Hepatocyte (in vitro differentiated cells): ENCODE measurements at regions not wholly inside any gene's neighbourhood (a gene's known extent, or its start where the extent isn't known, plus 50 kb on each side); places are given as distances from the start of the nearest gene placed in this dataset.

Source experiments
- DNase-seq: peaks from one replicate; pipeline ENCODE4 v3.0.0-alpha.2; 2016; ENCODE audit warnings: low spot score
- H2AFZ ChIP-seq: fragments of 200-600 bp; sonication (generic); 2 replicates; pipeline ENCODE4 v1.6.0; 2016; ENCODE audit warnings: antibody characterized with exemption, mild to moderate bottlenecking
- H3K27ac ChIP-seq: fragments of 200-600 bp; sonication (generic); 2 replicates; pipeline ENCODE4 v1.5.1; 2016; ENCODE audit warnings: mild to moderate bottlenecking
- H3K27me3 ChIP-seq: fragments of 200-600 bp; sonication (generic); 2 replicates; pipeline ENCODE4 v1.6.1; 2016
- H3K36me3 ChIP-seq: fragments of 200-600 bp; sonication (generic); replicated peaks from 2 replicates; pipeline ENCODE4 v1.5.1; 2016; ENCODE audit warnings: low read depth; ENCODE audit not compliant: insufficient read depth
- H3K4me1 ChIP-seq: fragments of 200-600 bp; sonication (generic); 2 replicates; pipeline ENCODE4 v1.5.1; 2016; ENCODE audit warnings: mild to moderate bottlenecking, moderate library complexity; ENCODE audit not compliant: insufficient read depth
- H3K4me2 ChIP-seq: fragments of 200-600 bp; sonication (generic); 2 replicates; pipeline ENCODE4 v1.6.0; 2016
- H3K4me3 ChIP-seq: fragments of 200-600 bp; sonication (generic); 2 replicates; pipeline ENCODE4 v1.5.1; 2016; ENCODE audit warnings: mild to moderate bottlenecking
- H3K79me2 ChIP-seq: fragments of 200-600 bp; sonication (generic); 2 replicates; pipeline ENCODE4 v1.6.0; 2017; ENCODE audit warnings: mild to moderate bottlenecking
- H3K9me2 ChIP-seq: fragments of 200-600 bp; sonication (generic); replicated peaks from 2 replicates; pipeline ENCODE4 v1.6.0; 2017; ENCODE audit warnings: mild to moderate bottlenecking; ENCODE audit not compliant: insufficient read depth
- H3K9me3 ChIP-seq: fragments of 200-600 bp; sonication (generic); 2 replicates; pipeline ENCODE4 v1.5.1; 2016; ENCODE audit warnings: low read depth, mild to moderate bottlenecking
- H4K20me1 ChIP-seq: fragments of 200-600 bp; sonication (generic); 2 replicates; pipeline ENCODE4 v1.6.0; 2016; ENCODE audit warnings: mild to moderate bottlenecking; ENCODE audit not compliant: insufficient read depth, poor library complexity, severe bottlenecking
- CTCF ChIP-seq: fragments of 200-600 bp; sonication (generic); IDR thresholded peaks from 2 replicates; pipeline ENCODE4 v1.5.1; 2016; ENCODE audit warnings: antibody characterized with exemption, mild to moderate bottlenecking; ENCODE audit not compliant: poor library complexity
- EZH2 ChIP-seq: fragments of 200-600 bp; sonication (generic); IDR thresholded peaks from 2 replicates; pipeline ENCODE4 v1.6.1; 2016; ENCODE audit warnings: antibody characterized with exemption, mild to moderate bottlenecking, borderline replicate concordance
- EZH2phosphoT487 ChIP-seq: fragments of 200-600 bp; sonication (generic); IDR thresholded peaks from one replicate; pipeline ENCODE4 v1.6.1; 2018; ENCODE audit warnings: antibody characterized with exemption, mild to moderate bottlenecking, low read depth, moderate library complexity; ENCODE audit not compliant: unreplicated experiment, severe bottlenecking
- WGBS: methylation state at CpG from one replicate; pipeline ENCODE4 v1.1.6; 2016; ENCODE audit warnings: low lambda C conversion rate; ENCODE audit errors: missing lambda C conversion rate; 5-methylcytosine and 5-hydroxymethylcytosine counted together

GRCh38 chr12:123085730-123086487 is 65.0 kb downstream of the PITPNM2 start:
- 91% methylated on average over 10 of the region's 10 CpGs for WGBS
- H2AFZ ChIP-seq: no peak overlapping the region
- no peak for DNase-seq
- no peaks in the 10 kb centered on the region for H3K9me3 ChIP-seq
- H4K20me1 ChIP-seq: no peaks in the 10 kb centered on the region
- no peak overlapping the region for H3K4me3 ChIP-seq
- H3K4me2 ChIP-seq: no peak overlapping the region
- TF ChIP-seq EZH2phosphoT487 (no peak), EZH2 (no peak), CTCF (no peak)
- H3K79me2 ChIP-seq: no peaks in the 10 kb centered on the region
- H3K9me2 ChIP-seq: no peaks in the 10 kb centered on the region
- no peaks in the 10 kb centered on the region for H3K36me3 ChIP-seq
- H3K4me1 ChIP-seq: no peaks in the 10 kb centered on the region
- no peak overlapping the region for H3K27ac ChIP-seq
- H3K27me3 ChIP-seq: no peaks in the 10 kb centered on the region

- Histone ChIP-seq H3K27ac (no peak overlapping the region), H4K20me1 (no peaks in the 10 kb centered on the region), H2AFZ (no peak overlapping the region), H3K27me3 (no peaks in the 10 kb centered on the region), H3K4me2 (no peak overlapping the region), H3K4me3 (no peak overlapping the region), H3K36me3 (no peaks in the 10 kb centered on the region), H3K4me1 (no peaks in the 10 kb centered on the region), H3K9me2 (no peaks in the 10 kb centered on the region), H3K9me3 (no peaks in the 10 kb centered on the region), H3K79me2 (no peaks in the 10 kb centered on the region)
- no peak for DNase-seq
- no peak for TF ChIP-seq EZH2
- 91% methylated on average over 5 of the region's 5 CpGs for WGBS
Observed at GRCh38 chr12:123085066-123085465, 65.8 kb downstream of the PITPNM2 start.

GRCh38 chr12:123083661-123084571 is 67.0 kb downstream of the PITPNM2 start:
- H3K4me3 ChIP-seq: no peak overlapping the region
- no peak for TF ChIP-seq EZH2
- no peak for TF ChIP-seq EZH2phosphoT487
- TF ChIP-seq CTCF: no peak
- H3K9me3 ChIP-seq: no peaks in the 10 kb centered on the region
- DNase-seq: no peak
- no peaks in the 10 kb centered on the region for H3K4me1 ChIP-seq
- 77% methylated on average over 11 of the region's 11 CpGs for WGBS
- no peaks in the 10 kb centered on the region for H3K9me2 ChIP-seq
- H3K36me3 ChIP-seq: no peaks in the 10 kb centered on the region
- no peaks in the 10 kb centered on the region for H3K27me3 ChIP-seq
- no peak overlapping the region for H2AFZ ChIP-seq
- no peaks in the 10 kb centered on the region for H3K79me2 ChIP-seq
- H4K20me1 ChIP-seq: no peaks in the 10 kb centered on the region
- no peak overlapping the region for H3K4me2 ChIP-seq
- H3K27ac ChIP-seq: no peak overlapping the region

GRCh38 chr12:123080634-123081033 is 70.3 kb downstream of the PITPNM2 start:
- Histone ChIP-seq H3K27ac (no peak overlapping the region), H3K4me3 (no peak overlapping the region), H3K36me3 (no peaks in the 10 kb centered on the region), H2AFZ (no peak overlapping the region), H3K79me2 (no peaks in the 10 kb centered on the region), H3K4me1 (peaks cover 3% of the 10 kb centered on the region), H3K4me2 (no peak overlapping the region), H3K9me2 (no peaks in the 10 kb centered on the region), H3K9me3 (no peaks in the 10 kb centered on the region), H4K20me1 (no peaks in the 10 kb centered on the region), H3K27me3 (no peaks in the 10 kb centered on the region)
- TF ChIP-seq CTCF (no peak), EZH2phosphoT487 (no peak), EZH2 (no peak)
- WGBS: 98% methylated on average over 4 of the region's 4 CpGs
- no peak for DNase-seq
